ENCODE measurements at regions not wholly inside any gene's neighbourhood (a gene's known extent, or its start where the extent isn't known, plus 50 kb on each side); places are given as distances from the start of the nearest gene placed in this dataset.

DNA sequence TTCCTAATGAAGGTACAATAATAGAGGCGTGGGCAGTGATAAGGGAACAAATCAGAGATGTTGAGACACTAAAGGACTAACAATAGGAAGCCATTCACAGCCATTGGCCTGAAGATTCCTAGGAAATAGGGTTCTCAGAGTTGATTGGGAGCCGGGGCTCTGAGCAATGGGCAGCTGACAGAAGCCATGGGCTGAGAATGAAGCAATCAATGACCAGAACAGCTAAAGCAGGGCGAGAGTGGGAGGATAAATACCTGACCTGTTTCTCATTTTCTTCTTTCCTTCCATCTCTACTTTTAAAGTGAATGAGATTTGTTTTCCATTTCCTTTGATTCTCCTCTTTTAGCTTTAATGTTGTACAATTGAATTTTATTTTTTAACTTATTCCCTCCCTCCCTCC lies 774.7 kb upstream of the ADGRL4 start:
- Histone ChIP-seq H3K4me2 (ENCODE audit: low read depth, low read length) (no peak overlapping the region), H3K36me3 (replicated peaks in 1 of 2; ENCODE audit: control insufficient read depth in 1 of 2, insufficient read depth in 2 of 2, low read length in 2 of 2) (no peaks in the 10 kb centered on the region), H3K4me3 (replicated peaks in 1 of 3; ENCODE audit: insufficient read depth in 1 of 3, low read depth in 2 of 3, low read length in 3 of 3) (no peak overlapping the region), H3K27ac (ENCODE audit: extremely low read length, insufficient read depth, low read length) (no peak overlapping the region), H3K9ac (ENCODE audit: insufficient read depth, low read depth, low read length) (no peak overlapping the region), H3K4me1 (ENCODE audit: insufficient read depth, low read length) (no peaks in the 10 kb centered on the region), H3K79me2 (ENCODE audit: insufficient read depth, low read length) (no peaks in the 10 kb centered on the region), H3K9me3 (ENCODE audit: low read length) (peaks cover 43% of the 10 kb centered on the region), H3K27me3 (ENCODE audit: control insufficient read depth in 1 of 2, insufficient read depth in 2 of 2, low read length in 2 of 2) (no peaks in the 10 kb centered on the region), H2AFZ (ENCODE audit: low read length) (no peak overlapping the region), H4K20me1 (ENCODE audit: insufficient read depth, low read length) (no peaks in the 10 kb centered on the region)
- in situ Hi-C loops (cut with HindIII; ENCODE audit: extremely low pct_ligation_motif_present, low pct_unique_long_range_greater_than_20kb) (no loop called here), intact Hi-C loops (cut with micrococcal nuclease; ENCODE audit: unreplicated experiment) (no loop called here)
- FAIRE-seq (no peak), ATAC-seq (no peak), DNase-seq (ENCODE audit: low spot score) (no peak)
- 6% methylated on average over 3 of the region's 3 CpGs for WGBS (ENCODE audit: low lambda C conversion rate)
- CTCF ChIA-PET (ENCODE audit: low intra/inter-chr PET ratio, low total read pairs): no interaction called here
- no TSS peak for BruUV-seq (replicated peaks)
- POLR2A ChIA-PET: no interaction called here
- TF ChIP-seq ISX (CRISPR knock-in tag; conservative IDR thresholded peaks at IDR 0.05) (no peak), ZNF225 (CRISPR knock-in tag; IDR thresholded peaks at IDR 0.05) (no peak), ARNT2 (CRISPR knock-in tag; IDR thresholded peaks at IDR 0.05; ENCODE audit: low read depth) (no peak), NR2F2 (IDR thresholded peaks at IDR 0.05; ENCODE audit: borderline replicate concordance, low read depth) (no peak), MLLT10 (CRISPR knock-in tag; IDR thresholded peaks at IDR 0.05) (no peak), TCF12 (IDR thresholded peaks at IDR 0.05) (no peak), TCF12 (CRISPR knock-in tag; IDR thresholded peaks at IDR 0.05) (no peak), ARNTL (CRISPR knock-in tag; IDR thresholded peaks at IDR 0.05) (no peak), EP300 (IDR thresholded peaks at IDR 0.05; ENCODE audit: low read depth in 2 of 2, low read length in 2 of 2) (no peak), EP300 (CRISPR knock-in tag; IDR thresholded peaks at IDR 0.05; ENCODE audit: borderline replicate concordance) (no peak), BRD4 (CRISPR knock-in tag; IDR thresholded peaks at IDR 0.05) (no peak), ZNF75D (CRISPR knock-in tag; IDR thresholded peaks at IDR 0.05; ENCODE audit: borderline replicate concordance) (no peak)
- TF ChIP-seq, protein P1, sequence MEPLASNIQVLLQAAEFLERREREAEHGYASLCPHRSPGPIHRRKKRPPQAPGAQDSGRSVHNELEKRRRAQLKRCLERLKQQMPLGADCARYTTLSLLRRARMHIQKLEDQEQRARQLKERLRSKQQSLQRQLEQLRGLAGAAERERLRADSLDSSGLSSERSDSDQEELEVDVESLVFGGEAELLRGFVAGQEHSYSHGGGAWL (CRISPR knock-in tag; IDR thresholded peaks at IDR 0.05): no peak
- TF ChIP-seq, protein P2, sequence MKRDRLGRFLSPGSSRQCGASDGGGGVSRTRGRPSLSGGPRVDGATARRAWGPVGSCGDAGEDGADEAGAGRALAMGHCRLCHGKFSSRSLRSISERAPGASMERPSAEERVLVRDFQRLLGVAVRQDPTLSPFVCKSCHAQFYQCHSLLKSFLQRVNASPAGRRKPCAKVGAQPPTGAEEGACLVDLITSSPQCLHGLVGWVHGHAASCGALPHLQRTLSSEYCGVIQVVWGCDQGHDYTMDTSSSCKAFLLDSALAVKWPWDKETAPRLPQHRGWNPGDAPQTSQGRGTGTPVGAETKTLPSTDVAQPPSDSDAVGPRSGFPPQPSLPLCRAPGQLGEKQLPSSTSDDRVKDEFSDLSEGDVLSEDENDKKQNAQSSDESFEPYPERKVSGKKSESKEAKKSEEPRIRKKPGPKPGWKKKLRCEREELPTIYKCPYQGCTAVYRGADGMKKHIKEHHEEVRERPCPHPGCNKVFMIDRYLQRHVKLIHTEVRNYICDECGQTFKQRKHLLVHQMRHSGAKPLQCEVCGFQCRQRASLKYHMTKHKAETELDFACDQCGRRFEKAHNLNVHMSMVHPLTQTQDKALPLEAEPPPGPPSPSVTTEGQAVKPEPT (CRISPR knock-in tag; IDR thresholded peaks at IDR 0.05; ENCODE audit: low read depth): no peak
- TF ChIP-seq, protein P3, sequence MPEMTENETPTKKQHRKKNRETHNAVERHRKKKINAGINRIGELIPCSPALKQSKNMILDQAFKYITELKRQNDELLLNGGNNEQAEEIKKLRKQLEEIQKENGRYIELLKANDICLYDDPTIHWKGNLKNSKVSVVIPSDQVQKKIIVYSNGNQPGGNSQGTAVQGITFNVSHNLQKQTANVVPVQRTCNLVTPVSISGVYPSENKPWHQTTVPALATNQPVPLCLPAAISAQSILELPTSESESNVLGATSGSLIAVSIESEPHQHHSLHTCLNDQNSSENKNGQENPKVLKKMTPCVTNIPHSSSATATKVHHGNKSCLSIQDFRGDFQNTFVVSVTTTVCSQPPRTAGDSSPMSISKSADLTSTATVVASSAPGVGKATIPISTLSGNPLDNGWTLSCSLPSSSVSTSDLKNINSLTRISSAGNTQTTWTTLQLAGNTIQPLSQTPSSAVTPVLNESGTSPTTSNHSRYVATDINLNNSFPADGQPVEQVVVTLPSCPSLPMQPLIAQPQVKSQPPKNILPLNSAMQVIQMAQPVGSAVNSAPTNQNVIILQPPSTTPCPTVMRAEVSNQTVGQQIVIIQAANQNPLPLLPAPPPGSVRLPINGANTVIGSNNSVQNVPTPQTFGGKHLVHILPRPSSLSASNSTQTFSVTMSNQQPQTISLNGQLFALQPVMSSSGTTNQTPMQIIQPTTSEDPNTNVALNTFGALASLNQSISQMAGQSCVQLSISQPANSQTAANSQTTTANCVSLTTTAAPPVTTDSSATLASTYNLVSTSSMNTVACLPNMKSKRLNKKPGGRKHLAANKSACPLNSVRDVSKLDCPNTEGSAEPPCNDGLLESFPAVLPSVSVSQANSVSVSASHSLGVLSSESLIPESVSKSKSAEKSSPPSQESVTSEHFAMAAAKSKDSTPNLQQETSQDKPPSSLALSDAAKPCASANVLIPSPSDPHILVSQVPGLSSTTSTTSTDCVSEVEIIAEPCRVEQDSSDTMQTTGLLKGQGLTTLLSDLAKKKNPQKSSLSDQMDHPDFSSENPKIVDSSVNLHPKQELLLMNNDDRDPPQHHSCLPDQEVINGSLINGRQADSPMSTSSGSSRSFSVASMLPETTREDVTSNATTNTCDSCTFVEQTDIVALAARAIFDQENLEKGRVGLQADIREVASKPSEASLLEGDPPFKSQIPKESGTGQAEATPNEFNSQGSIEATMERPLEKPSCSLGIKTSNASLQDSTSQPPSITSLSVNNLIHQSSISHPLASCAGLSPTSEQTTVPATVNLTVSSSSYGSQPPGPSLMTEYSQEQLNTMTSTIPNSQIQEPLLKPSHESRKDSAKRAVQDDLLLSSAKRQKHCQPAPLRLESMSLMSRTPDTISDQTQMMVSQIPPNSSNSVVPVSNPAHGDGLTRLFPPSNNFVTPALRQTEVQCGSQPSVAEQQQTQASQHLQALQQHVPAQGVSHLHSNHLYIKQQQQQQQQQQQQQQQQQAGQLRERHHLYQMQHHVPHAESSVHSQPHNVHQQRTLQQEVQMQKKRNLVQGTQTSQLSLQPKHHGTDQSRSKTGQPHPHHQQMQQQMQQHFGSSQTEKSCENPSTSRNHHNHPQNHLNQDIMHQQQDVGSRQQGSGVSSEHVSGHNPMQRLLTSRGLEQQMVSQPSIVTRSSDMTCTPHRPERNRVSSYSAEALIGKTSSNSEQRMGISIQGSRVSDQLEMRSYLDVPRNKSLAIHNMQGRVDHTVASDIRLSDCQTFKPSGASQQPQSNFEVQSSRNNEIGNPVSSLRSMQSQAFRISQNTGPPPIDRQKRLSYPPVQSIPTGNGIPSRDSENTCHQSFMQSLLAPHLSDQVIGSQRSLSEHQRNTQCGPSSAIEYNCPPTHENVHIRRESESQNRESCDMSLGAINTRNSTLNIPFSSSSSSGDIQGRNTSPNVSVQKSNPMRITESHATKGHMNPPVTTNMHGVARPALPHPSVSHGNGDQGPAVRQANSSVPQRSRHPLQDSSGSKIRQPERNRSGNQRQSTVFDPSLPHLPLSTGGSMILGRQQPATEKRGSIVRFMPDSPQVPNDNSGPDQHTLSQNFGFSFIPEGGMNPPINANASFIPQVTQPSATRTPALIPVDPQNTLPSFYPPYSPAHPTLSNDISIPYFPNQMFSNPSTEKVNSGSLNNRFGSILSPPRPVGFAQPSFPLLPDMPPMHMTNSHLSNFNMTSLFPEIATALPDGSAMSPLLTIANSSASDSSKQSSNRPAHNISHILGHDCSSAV (CRISPR knock-in tag; IDR thresholded peaks at IDR 0.05; ENCODE audit: borderline replicate concordance): no peak

Data from HepG2 (cell line).